Skeletal muscle satellite cell (primary cell): ENCODE measurements at regions not wholly inside any gene's neighbourhood (a gene's known extent, or its start where the extent isn't known, plus 50 kb on each side); places are given as distances from the start of the nearest gene placed in this dataset.

Experiments used
- H3K27me3 ChIP-seq: 2 replicates; pipeline ENCODE4 v1.7.0; 2013; ENCODE audit warnings: low read length; ENCODE audit not compliant: control insufficient read depth, insufficient read depth
- H3K36me3 ChIP-seq: 2 replicates; pipeline ENCODE4 v1.7.0; 2013; ENCODE audit warnings: mild to moderate bottlenecking, control low read depth, low read length; ENCODE audit not compliant: insufficient read depth
- H3K4me1 ChIP-seq: 2 replicates; pipeline ENCODE4 v1.7.0; 2013; ENCODE audit warnings: low read length; ENCODE audit not compliant: control insufficient read depth, insufficient read depth
- H3K4me2 ChIP-seq: 2 replicates; pipeline ENCODE4 v1.7.0; 2013; ENCODE audit warnings: mild to moderate bottlenecking, low read length
- H3K4me3 ChIP-seq: 2 replicates; pipeline ENCODE4 v1.7.0; 2013; ENCODE audit warnings: low read length
- H3K9ac ChIP-seq: 2 replicates; pipeline ENCODE4 v1.7.0; 2013; ENCODE audit warnings: mild to moderate bottlenecking, low read depth, low read length, moderate library complexity
- H3K9me3 ChIP-seq: replicated peaks from 2 replicates; pipeline ENCODE4 v1.7.0; 2013; ENCODE audit warnings: mild to moderate bottlenecking, control low read depth, low read length

DNA sequence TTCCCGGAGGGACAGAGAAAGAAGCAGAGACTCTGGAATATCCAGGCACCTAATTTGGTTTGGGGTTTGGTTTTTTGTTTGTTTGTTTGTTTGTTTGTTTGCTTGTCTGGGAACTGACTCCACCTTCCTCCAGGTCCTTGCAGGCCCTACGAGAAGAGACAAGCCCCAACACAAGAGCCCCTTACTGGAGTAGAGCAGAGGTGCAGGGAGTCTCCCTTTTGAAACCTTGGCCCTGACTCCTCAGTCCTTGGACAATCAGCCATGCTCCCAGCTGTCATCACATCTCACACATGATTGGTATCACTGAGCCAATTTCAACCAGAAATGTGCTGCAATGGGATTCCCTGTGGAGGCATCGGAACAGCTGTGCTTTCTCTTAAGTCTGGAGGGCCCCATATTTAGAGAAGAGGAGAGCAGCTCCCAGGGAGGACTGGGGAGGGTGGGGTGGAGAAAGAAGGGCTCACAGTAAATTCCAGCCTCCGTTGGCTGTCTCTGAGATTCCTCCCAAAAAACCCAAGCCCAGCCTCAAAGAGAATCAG, 279.9 kb upstream of the NCKAP5 start:
- H3K9me3 ChIP-seq, result no peaks in the 10 kb centered on the region
- peaks cover 6% of the 10 kb centered on the region for H3K4me1 ChIP-seq
- H3K4me2 ChIP-seq, result no peak overlapping the region
- H3K27me3 ChIP-seq, result peaks cover 10% of the 10 kb centered on the region
- H3K9ac ChIP-seq, result no peak overlapping the region
- H3K4me3 ChIP-seq, result no peak overlapping the region
- H3K36me3 ChIP-seq, result no peaks in the 10 kb centered on the region

GRCh38 chr2:133849341-133849740, 281.1 kb upstream of the NCKAP5 start:
- Histone ChIP-seq H3K27me3 (peaks cover 10% of the 10 kb centered on the region), H3K4me2 (no peak overlapping the region), H3K36me3 (no peaks in the 10 kb centered on the region), H3K9ac (no peak overlapping the region), H3K4me1 (no peaks in the 10 kb centered on the region), H3K4me3 (no peak overlapping the region), H3K9me3 (no peaks in the 10 kb centered on the region)

- H3K9me3 ChIP-seq, result no peaks in the 10 kb centered on the region
- no peak overlapping the region for H3K4me3 ChIP-seq
- no peak overlapping the region for H3K9ac ChIP-seq
Measured at GRCh38 chr2:133854603-133855200, 286.4 kb upstream of the NCKAP5 start.

GRCh38 chr2:133855526-133855925, 287.3 kb upstream of the NCKAP5 start:
- Histone ChIP-seq H3K4me2 (no peak overlapping the region), H3K9me3 (no peaks in the 10 kb centered on the region), H3K27me3 (peaks cover 8% of the 10 kb centered on the region), H3K36me3 (no peaks in the 10 kb centered on the region), H3K9ac (no peak overlapping the region), H3K4me1 (no peaks in the 10 kb centered on the region), H3K4me3 (no peak overlapping the region)

More at GRCh38 chr2:133854603-133855200, 286.4 kb upstream of the NCKAP5 start:
- Histone ChIP-seq H3K4me2 (no peak overlapping the region), H3K27me3 (peaks cover 10% of the 10 kb centered on the region), H3K36me3 (no peaks in the 10 kb centered on the region), H3K4me1 (no peaks in the 10 kb centered on the region)

DNA sequence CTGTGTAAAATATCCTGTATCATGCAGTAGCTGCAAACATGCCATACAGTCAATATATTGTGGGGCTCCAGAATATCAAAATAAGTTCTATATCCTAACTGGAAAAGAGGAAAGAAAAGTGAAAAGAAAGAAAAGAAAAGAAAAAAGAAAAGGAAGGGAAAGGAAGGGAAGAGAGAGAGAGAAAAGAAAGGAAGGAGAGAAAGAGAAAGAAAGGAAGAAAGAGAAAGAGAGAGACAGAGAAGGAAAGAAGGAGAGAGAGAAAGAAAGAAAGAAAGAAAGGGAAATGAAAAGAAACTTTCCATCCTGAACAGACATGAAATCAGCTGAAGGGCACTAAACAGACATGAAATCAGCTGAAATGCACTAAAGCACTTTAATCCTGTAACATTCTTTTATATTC, 288.4 kb upstream of the NCKAP5 start:
- H3K9ac ChIP-seq, result no peak overlapping the region
- H3K4me2 ChIP-seq, result no peak overlapping the region
- H3K4me1 ChIP-seq, result no peaks in the 10 kb centered on the region
- no peaks in the 10 kb centered on the region for H3K9me3 ChIP-seq
- H3K27me3 ChIP-seq, result peaks cover 8% of the 10 kb centered on the region
- H3K36me3 ChIP-seq, result no peaks in the 10 kb centered on the region
- no peak overlapping the region for H3K4me3 ChIP-seq

GRCh38 chr2:133859578-133859977, 291.3 kb upstream of the NCKAP5 start:
- no peaks in the 10 kb centered on the region for H3K36me3 ChIP-seq
- peaks cover 11% of the 10 kb centered on the region for H3K27me3 ChIP-seq
- no peak overlapping the region for H3K4me3 ChIP-seq
- H3K9ac ChIP-seq, result no peak overlapping the region
- H3K4me2 ChIP-seq, result no peak overlapping the region
- H3K4me1 ChIP-seq, result no peaks in the 10 kb centered on the region
- H3K9me3 ChIP-seq, result no peaks in the 10 kb centered on the region

DNA sequence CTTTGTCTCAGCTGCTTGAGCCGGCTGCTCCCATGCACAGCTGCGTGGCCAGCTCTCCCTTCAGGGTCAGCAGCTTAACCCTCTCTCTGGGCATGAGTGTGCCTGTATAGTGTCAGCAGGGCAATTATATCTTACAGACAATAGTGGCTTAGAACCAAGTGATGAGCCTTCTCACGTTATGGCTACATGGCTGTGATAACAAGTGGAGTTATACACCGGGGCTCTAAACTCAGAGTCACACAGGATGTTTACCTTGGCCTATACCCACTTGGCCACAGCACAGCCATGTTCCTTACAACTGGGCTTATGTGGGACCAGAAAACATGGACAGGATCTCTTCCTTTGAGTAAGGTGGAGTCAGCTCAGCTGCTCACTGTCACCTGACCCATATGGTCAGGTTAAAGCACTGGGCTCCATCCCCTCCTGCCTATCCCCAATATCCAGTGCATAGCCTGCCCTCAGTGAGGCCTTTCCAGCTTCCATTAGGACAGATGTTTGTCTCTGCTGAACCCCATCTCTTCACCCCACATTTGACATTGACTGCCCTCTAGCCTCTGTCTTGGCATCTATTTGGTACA, 294.2 kb upstream of the NCKAP5 start:
- no peak overlapping the region for H3K4me3 ChIP-seq
- H3K36me3 ChIP-seq, result no peaks in the 10 kb centered on the region
- no peak overlapping the region for H3K9ac ChIP-seq
- no peaks in the 10 kb centered on the region for H3K4me1 ChIP-seq
- no peak overlapping the region for H3K4me2 ChIP-seq
- peaks cover 27% of the 10 kb centered on the region for H3K27me3 ChIP-seq
- no peaks in the 10 kb centered on the region for H3K9me3 ChIP-seq

- no peaks in the 10 kb centered on the region for H3K4me1 ChIP-seq
- H3K9ac ChIP-seq, result no peak overlapping the region
- H3K9me3 ChIP-seq, result no peaks in the 10 kb centered on the region
- no peaks in the 10 kb centered on the region for H3K36me3 ChIP-seq
- peaks cover 32% of the 10 kb centered on the region for H3K27me3 ChIP-seq
- no peak overlapping the region for H3K4me3 ChIP-seq
- H3K4me2 ChIP-seq, result no peak overlapping the region
Measured at GRCh38 chr2:133863106-133863800, 295.0 kb upstream of the NCKAP5 start.

GRCh38 chr2:133865141-133865540, 296.9 kb upstream of the NCKAP5 start:
- Histone ChIP-seq H3K27me3 (peaks cover 25% of the 10 kb centered on the region), H3K9me3 (no peaks in the 10 kb centered on the region), H3K4me1 (no peaks in the 10 kb centered on the region), H3K9ac (no peak overlapping the region), H3K4me2 (no peak overlapping the region), H3K4me3 (no peak overlapping the region), H3K36me3 (no peaks in the 10 kb centered on the region)

GRCh38 chr2:133867166-133867565, 298.9 kb upstream of the NCKAP5 start:
- no peak overlapping the region for H3K4me2 ChIP-seq
- H3K27me3 ChIP-seq, result peaks cover 25% of the 10 kb centered on the region
- no peak overlapping the region for H3K4me3 ChIP-seq
- no peaks in the 10 kb centered on the region for H3K9me3 ChIP-seq
- no peaks in the 10 kb centered on the region for H3K4me1 ChIP-seq
- no peaks in the 10 kb centered on the region for H3K36me3 ChIP-seq
- H3K9ac ChIP-seq, result no peak overlapping the region

DNA sequence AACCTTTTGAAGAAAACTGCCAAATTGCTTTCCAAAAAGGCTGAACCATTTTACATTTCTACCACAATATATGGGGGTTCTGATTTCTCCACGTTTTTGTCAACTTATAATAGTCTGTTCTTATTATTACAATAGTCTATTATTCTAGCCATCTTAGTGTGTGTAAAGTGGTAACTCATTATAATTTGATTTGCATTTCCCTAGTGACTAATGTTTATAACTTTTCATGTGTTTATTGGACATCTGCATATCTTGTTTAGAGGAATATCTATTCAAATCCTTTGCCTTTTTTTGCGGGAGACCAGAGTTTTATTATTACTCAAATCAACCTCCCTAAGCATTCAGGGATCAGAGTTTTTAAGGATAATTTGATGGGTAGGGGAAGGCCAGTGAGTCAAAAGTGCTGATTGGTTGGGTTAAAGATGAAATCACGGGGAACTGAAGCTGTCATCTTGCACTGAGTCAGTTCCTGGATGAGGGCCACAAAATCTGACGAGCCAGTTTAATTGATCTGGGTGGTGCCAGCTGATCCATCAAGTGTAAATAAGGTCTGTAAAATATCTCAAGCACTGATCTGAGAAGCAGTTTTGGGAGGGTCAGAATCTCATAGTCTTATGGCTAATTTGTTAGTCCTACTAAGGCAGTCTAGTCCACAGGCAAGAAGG, 303.4 kb upstream of the NCKAP5 start:
- H3K4me2 ChIP-seq, result no peak overlapping the region
- H3K4me1 ChIP-seq, result no peaks in the 10 kb centered on the region
- no peaks in the 10 kb centered on the region for H3K36me3 ChIP-seq
- H3K4me3 ChIP-seq, result no peak overlapping the region
- no peak overlapping the region for H3K9ac ChIP-seq
- peaks cover 20% of the 10 kb centered on the region for H3K27me3 ChIP-seq
- no peaks in the 10 kb centered on the region for H3K9me3 ChIP-seq
